Progenitor cell of endocrine pancreas (in vitro differentiated cells): ENCODE measurements at regions not wholly inside any gene's neighbourhood (a gene's known extent, or its start where the extent isn't known, plus 50 kb on each side); places are given as distances from the start of the nearest gene placed in this dataset.

ENCODE experiments used
- DNase-seq: peaks from one replicate; pipeline ENCODE4 v3.0.0; 2021; ENCODE audit warnings: low spot score; ENCODE audit not compliant: unreplicated experiment
- H3K27ac Mint-ChIP-seq: 2 replicates; pipeline ENCODE4 v1.8.0; 2021; ENCODE audit warnings: mild to moderate bottlenecking, moderate library complexity, mixed read lengths
- H3K27me3 Mint-ChIP-seq: 2 replicates; pipeline ENCODE4 v1.8.0; 2021; ENCODE audit warnings: mixed read lengths
- H3K36me3 Mint-ChIP-seq: 2 replicates; pipeline ENCODE4 v1.8.0; 2022; ENCODE audit warnings: mixed read lengths; ENCODE audit not compliant: insufficient read depth
- H3K4me1 Mint-ChIP-seq: 2 replicates; pipeline ENCODE4 v1.8.0; 2021; ENCODE audit warnings: low read depth, mixed read lengths
- H3K4me3 Mint-ChIP-seq: 2 replicates; pipeline ENCODE4 v1.8.0; 2021; ENCODE audit warnings: low read depth, mild to moderate bottlenecking, moderate library complexity, mixed read lengths
- H3K9me3 Mint-ChIP-seq: 2 replicates; pipeline ENCODE4 v1.8.0; 2021; ENCODE audit warnings: low read depth, mixed read lengths
- TF ChIP-seq, protein P1 (sequence below): fragments of 200-600 bp; sonication (generic); IDR thresholded peaks from one replicate; pipeline ENCODE4 v1.5.0; 2021; ENCODE audit warnings: antibody characterized with exemption, mild to moderate bottlenecking; ENCODE audit not compliant: unreplicated experiment

- TF ChIP-seq, protein P1, sequence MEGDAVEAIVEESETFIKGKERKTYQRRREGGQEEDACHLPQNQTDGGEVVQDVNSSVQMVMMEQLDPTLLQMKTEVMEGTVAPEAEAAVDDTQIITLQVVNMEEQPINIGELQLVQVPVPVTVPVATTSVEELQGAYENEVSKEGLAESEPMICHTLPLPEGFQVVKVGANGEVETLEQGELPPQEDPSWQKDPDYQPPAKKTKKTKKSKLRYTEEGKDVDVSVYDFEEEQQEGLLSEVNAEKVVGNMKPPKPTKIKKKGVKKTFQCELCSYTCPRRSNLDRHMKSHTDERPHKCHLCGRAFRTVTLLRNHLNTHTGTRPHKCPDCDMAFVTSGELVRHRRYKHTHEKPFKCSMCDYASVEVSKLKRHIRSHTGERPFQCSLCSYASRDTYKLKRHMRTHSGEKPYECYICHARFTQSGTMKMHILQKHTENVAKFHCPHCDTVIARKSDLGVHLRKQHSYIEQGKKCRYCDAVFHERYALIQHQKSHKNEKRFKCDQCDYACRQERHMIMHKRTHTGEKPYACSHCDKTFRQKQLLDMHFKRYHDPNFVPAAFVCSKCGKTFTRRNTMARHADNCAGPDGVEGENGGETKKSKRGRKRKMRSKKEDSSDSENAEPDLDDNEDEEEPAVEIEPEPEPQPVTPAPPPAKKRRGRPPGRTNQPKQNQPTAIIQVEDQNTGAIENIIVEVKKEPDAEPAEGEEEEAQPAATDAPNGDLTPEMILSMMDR = no peak
- H3K4me3 Mint-ChIP-seq = peak overlapping the region; percentile 89
- H3K27ac Mint-ChIP-seq = no peak overlapping the region
Observed at GRCh38 chr16:79769270-79769927, 168.9 kb upstream of the MAF start.

GRCh38 chr16:79768276-79768970, 167.9 kb upstream of the MAF start:
- Mint-ChIP-seq H3K27me3 (no peaks in the 10 kb centered on the region), H3K4me3 (peak overlapping the region; percentile 2), H3K36me3 (no peaks in the 10 kb centered on the region), H3K27ac (peak overlapping the region; percentile 54), H3K9me3 (no peaks in the 10 kb centered on the region), H3K4me1 (peaks cover 39% of the 10 kb centered on the region)
- TF ChIP-seq, protein P1 = no peak
- no peak for DNase-seq

More at GRCh38 chr16:79769270-79769927, 168.9 kb upstream of the MAF start:
- H3K9me3 Mint-ChIP-seq = no peaks in the 10 kb centered on the region
- no peaks in the 10 kb centered on the region for H3K27me3 Mint-ChIP-seq
- no peaks in the 10 kb centered on the region for H3K36me3 Mint-ChIP-seq
- H3K4me1 Mint-ChIP-seq = peaks cover 39% of the 10 kb centered on the region
- no peak for DNase-seq

DNA sequence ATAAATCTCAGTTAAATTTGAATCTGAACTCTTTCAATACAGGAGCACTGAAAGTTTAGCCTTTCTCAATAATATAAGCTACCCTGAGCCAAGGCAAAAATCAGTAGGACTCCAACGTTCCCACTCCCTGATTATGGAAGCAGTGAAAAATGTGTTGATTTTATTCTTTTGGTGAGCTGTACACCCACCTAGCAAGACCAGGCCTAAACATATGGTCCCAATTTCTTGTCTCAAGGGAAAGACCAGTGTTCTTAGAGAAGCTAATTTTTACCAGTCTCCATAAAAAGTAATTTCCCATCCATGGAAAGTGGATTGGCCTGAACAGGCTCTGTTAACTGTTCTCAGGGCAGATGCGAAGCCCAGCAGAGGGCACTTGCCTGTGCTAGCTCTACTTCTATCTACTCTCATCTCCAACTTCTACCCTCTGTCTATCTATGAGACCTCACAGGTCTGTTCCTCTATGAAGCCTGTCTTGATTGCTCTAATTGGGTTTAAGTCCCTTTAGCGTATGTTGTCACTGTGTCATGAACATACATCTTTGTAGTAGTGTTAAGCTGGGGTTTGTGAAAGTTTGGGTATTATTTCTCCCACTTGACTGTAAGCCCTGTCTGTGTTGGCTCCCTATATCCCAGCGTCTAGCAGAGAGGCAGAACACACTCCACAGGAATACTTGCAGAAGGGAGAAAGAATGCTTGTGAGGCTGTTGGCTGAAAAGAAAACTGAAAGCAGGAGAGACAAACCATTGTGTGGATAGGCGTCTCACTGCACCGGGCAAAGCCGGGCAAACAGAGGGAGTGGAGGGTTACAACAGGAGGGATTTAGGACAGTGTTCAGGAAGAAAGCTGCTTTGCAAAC, 167.1 kb upstream of the MAF start:
- Mint-ChIP-seq H3K36me3 (no peaks in the 10 kb centered on the region), H3K4me1 (peaks cover 39% of the 10 kb centered on the region), H3K27me3 (no peaks in the 10 kb centered on the region), H3K9me3 (no peaks in the 10 kb centered on the region), H3K27ac (peak overlapping the region; percentile 54), H3K4me3 (no peak overlapping the region)
- TF ChIP-seq, protein P1 = no peak
- no peak for DNase-seq

DNA sequence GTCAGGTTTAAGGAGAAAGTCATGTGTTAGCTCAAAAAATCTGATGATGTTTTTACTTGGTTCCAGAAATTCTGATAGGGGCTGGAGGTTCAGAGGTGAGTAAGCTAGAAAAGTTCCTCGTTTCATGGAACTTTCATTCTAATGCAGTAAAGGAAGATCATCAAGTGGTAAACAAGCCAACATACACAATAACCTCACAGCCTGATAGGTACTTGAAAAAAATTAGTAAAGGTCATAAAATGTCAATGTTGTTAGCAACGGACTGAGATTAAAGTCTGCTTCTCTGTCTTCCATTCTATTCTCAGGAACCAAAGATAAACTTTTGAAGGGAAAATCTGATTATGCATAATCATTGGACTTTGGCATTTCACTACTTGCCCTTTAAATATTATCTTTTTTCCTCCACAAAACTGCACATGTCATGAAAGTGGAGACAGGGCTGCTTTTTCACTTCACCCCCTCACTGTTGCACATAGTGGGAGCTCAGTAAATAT, 165.4 kb upstream of the MAF start:
- H3K36me3 Mint-ChIP-seq = no peaks in the 10 kb centered on the region
- H3K4me3 Mint-ChIP-seq = no peak overlapping the region
- no peak for DNase-seq
- TF ChIP-seq, protein P1 = no peak
- H3K4me1 Mint-ChIP-seq = peaks cover 30% of the 10 kb centered on the region
- no peaks in the 10 kb centered on the region for H3K27me3 Mint-ChIP-seq
- no peaks in the 10 kb centered on the region for H3K9me3 Mint-ChIP-seq
- H3K27ac Mint-ChIP-seq = no peak overlapping the region

DNA sequence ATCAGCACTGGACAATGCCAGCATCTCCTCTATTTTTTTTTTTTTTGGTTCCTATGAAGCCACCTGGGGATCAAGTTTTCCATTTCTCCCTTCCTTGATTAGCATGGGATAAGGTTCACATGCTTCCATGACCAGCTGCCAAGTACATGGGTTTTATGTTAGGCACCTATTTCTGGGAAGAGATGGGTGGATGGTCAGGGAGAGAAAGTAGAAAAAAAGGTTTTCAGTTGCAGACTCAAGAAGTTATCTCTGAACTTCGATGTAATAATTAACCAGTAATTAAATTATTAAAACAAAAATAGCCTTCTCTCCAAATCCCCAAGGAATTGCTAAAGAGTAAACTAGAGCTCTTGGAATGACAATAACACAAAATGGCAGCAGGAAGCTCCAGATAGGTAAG, 164.9 kb upstream of the MAF start:
- TF ChIP-seq, protein P1 = no peak
- Mint-ChIP-seq H3K4me3 (no peak overlapping the region), H3K4me1 (peaks cover 26% of the 10 kb centered on the region), H3K36me3 (no peaks in the 10 kb centered on the region), H3K9me3 (no peaks in the 10 kb centered on the region), H3K27ac (no peak overlapping the region), H3K27me3 (no peaks in the 10 kb centered on the region)
- no peak for DNase-seq
